G401 (cell line): ENCODE measurements at regions not wholly inside any gene's neighbourhood (a gene's known extent, or its start where the extent isn't known, plus 50 kb on each side); places are given as distances from the start of the nearest gene placed in this dataset.

Experiments
- DNase-seq: peaks from one replicate; pipeline ENCODE4 v3.0.0-alpha.2; 2015; ENCODE audit warnings: low spot score
- in situ Hi-C: cut with HindIII; loops from 2 replicates; pipeline ENCODE4 v1.10.0; 2016; ENCODE audit warnings: low sequenced_read_pairs, mixed read lengths

GRCh38 chr12:73274976-73275375, 1002.8 kb downstream of the TRHDE start:
- in situ Hi-C loops: no loop called here
- no peak for DNase-seq

- DNase-seq: no peak
- in situ Hi-C loops: no loop called here
These were observed 1005.8 kb downstream of the TRHDE start for GRCh38 chr12:73277971-73278370.

- in situ Hi-C loops: no loop called here
- DNase-seq: no peak
These were observed 1029.4 kb downstream of the TRHDE start for GRCh38 chr12:73301530-73301929.

- DNase-seq: no peak
- in situ Hi-C loops: no loop called here
These were observed 1035.1 kb downstream of the TRHDE start for GRCh38 chr12:73307260-73307659.

- in situ Hi-C loops: no loop called here
These were observed 1035.9 kb downstream of the TRHDE start for GRCh38 chr12:73308079-73308478.

GRCh38 chr12:73308747-73309146, 1036.6 kb downstream of the TRHDE start:
- in situ Hi-C loops: no loop called here
- no peak for DNase-seq

More at GRCh38 chr12:73308079-73308478, 1035.9 kb downstream of the TRHDE start:
- DNase-seq: no peak

- in situ Hi-C loops: no loop called here
- DNase-seq: no peak
These were observed 1049.1 kb downstream of the TRHDE start for GRCh38 chr12:73321319-73321718.

- DNase-seq: no peak
- in situ Hi-C loops: no loop called here
These were observed 1049.6 kb downstream of the TRHDE start for GRCh38 chr12:73321776-73322175.

- no peak for DNase-seq
- in situ Hi-C loops: no loop called here
These were observed 1058.6 kb downstream of the TRHDE start for GRCh38 chr12:73330584-73331351.

GRCh38 chr12:73341559-73342247, 1069.5 kb downstream of the TRHDE start:
- in situ Hi-C loops: no loop called here
- no peak for DNase-seq

- no peak for DNase-seq
- in situ Hi-C loops: no loop called here
These were observed 1070.6 kb downstream of the TRHDE start for GRCh38 chr12:73342733-73343132.

GRCh38 chr12:73352826-73353225, 1080.7 kb downstream of the TRHDE start:
- DNase-seq: no peak
- in situ Hi-C loops: no loop called here

GRCh38 chr12:73361156-73361863, 1089.1 kb downstream of the TRHDE start:
- no peak for DNase-seq
- in situ Hi-C loops: no loop called here

- in situ Hi-C loops: no loop called here
These were observed 1089.7 kb downstream of the TRHDE start for GRCh38 chr12:73361864-73362230.

GRCh38 chr12:73362666-73363065, 1090.5 kb downstream of the TRHDE start:
- in situ Hi-C loops: no loop called here
- no peak for DNase-seq

More at GRCh38 chr12:73361864-73362230, 1089.7 kb downstream of the TRHDE start:
- no peak for DNase-seq

- DNase-seq: no peak
- in situ Hi-C loops: no loop called here
These were observed 1100.7 kb downstream of the TRHDE start for GRCh38 chr12:73372856-73373255.

GRCh38 chr12:73374360-73374759, 1102.2 kb downstream of the TRHDE start:
- in situ Hi-C loops: no loop called here

GRCh38 chr12:73383584-73384222, 1111.5 kb downstream of the TRHDE start:
- DNase-seq: no peak
- in situ Hi-C loops: no loop called here

More at GRCh38 chr12:73374360-73374759, 1102.2 kb downstream of the TRHDE start:
- DNase-seq: no peak

- no peak for DNase-seq
- in situ Hi-C loops: no loop called here
These were observed 1112.4 kb downstream of the TRHDE start for GRCh38 chr12:73384592-73384991.

GRCh38 chr12:73390261-73390660, 1118.1 kb downstream of the TRHDE start:
- in situ Hi-C loops: no loop called here
- DNase-seq: no peak
